ENCODE measurements at regions not wholly inside any gene's neighbourhood (a gene's known extent, or its start where the extent isn't known, plus 50 kb on each side); places are given as distances from the start of the nearest gene placed in this dataset.

DNA sequence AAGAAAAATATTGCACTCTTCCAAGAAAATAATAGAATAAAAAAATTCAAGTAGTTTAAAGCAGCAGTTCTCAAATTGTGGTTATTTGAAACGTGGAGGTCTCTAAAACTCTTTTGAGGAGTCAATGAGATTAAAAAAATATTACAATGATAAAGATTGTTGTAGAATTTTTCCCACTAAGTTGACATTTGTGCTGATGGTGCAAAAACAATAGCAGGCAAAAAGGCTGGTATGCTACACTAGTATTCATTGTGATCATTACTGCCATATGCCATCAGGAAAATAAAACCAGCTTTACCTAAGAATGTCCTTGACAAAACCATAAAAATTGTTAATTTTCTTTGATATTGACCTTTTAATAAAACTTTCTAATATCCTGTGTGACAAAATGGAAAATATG is 505.2 kb upstream of the ANO5 start:
- no peak for TF ChIP-seq POLR2AphosphoS5 (IDR thresholded peaks at IDR 0.05; ENCODE audit: low read depth, low read length)
- TF ChIP-seq, protein P1, sequence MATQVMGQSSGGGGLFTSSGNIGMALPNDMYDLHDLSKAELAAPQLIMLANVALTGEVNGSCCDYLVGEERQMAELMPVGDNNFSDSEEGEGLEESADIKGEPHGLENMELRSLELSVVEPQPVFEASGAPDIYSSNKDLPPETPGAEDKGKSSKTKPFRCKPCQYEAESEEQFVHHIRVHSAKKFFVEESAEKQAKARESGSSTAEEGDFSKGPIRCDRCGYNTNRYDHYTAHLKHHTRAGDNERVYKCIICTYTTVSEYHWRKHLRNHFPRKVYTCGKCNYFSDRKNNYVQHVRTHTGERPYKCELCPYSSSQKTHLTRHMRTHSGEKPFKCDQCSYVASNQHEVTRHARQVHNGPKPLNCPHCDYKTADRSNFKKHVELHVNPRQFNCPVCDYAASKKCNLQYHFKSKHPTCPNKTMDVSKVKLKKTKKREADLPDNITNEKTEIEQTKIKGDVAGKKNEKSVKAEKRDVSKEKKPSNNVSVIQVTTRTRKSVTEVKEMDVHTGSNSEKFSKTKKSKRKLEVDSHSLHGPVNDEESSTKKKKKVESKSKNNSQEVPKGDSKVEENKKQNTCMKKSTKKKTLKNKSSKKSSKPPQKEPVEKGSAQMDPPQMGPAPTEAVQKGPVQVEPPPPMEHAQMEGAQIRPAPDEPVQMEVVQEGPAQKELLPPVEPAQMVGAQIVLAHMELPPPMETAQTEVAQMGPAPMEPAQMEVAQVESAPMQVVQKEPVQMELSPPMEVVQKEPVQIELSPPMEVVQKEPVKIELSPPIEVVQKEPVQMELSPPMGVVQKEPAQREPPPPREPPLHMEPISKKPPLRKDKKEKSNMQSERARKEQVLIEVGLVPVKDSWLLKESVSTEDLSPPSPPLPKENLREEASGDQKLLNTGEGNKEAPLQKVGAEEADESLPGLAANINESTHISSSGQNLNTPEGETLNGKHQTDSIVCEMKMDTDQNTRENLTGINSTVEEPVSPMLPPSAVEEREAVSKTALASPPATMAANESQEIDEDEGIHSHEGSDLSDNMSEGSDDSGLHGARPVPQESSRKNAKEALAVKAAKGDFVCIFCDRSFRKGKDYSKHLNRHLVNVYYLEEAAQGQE (IDR thresholded peaks at IDR 0.05; ENCODE audit: insufficient read depth in 1 of 2, low read depth in 2 of 2, low read length in 2 of 2): no peak
- TF ChIP-seq SIN3A (IDR thresholded peaks at IDR 0.05; ENCODE audit: borderline replicate concordance, insufficient read depth, low read length): no peak
